HepG2 (cell line): ENCODE measurements at regions not wholly inside any gene's neighbourhood (a gene's known extent, or its start where the extent isn't known, plus 50 kb on each side); places are given as distances from the start of the nearest gene placed in this dataset.

Source experiments
- HNF4G ChIP-seq, 2 experiments: sonication (generic) in 1 of 2; formaldehyde crosslinking in 1 of 2; IDR thresholded peaks; 2 replicates each; pipeline versions ENCODE4 v1.4.0 to v1.6.1; 2011 to 2020; ENCODE audit warnings: borderline replicate concordance in 2 of 2, low read depth in 2 of 2, mild to moderate bottlenecking in 2 of 2, low read length in 1 of 2, missing genetic modification reagents in 1 of 2, moderate library complexity in 1 of 2
- HNRNPL ChIP-seq: fragments of 200-400 bp; formaldehyde crosslinking; IDR thresholded peaks from 2 replicates; pipeline ENCODE4 v1.6.1; 2017; ENCODE audit warnings: mild to moderate bottlenecking, low read depth, low read length
- HOXA3 ChIP-seq: sonication (generic); formaldehyde crosslinking; IDR thresholded peaks from 2 replicates; pipeline ENCODE4 v1.5.0; 2020; ENCODE audit warnings: missing genetic modification reagents
- STAT6 ChIP-seq: sonication (generic); formaldehyde crosslinking; IDR thresholded peaks from 2 replicates; pipeline ENCODE4 v1.4.0; 2020; ENCODE audit warnings: missing genetic modification reagents, mild to moderate bottlenecking, borderline replicate concordance
- THAP9 ChIP-seq: sonication (generic); formaldehyde crosslinking; IDR thresholded peaks from 2 replicates; pipeline ENCODE4; 2020; ENCODE audit warnings: missing genetic modification reagents, mild to moderate bottlenecking, borderline replicate concordance
- THRA ChIP-seq: sonication (generic); formaldehyde crosslinking; IDR thresholded peaks from 2 replicates; pipeline ENCODE4 v1.4.0; 2020; ENCODE audit warnings: missing genetic modification reagents, borderline replicate concordance
- ZFP1 ChIP-seq: IDR thresholded peaks from 2 replicates; pipeline ENCODE4 v1.6.1; 2016
- ZNF12 ChIP-seq: sonication (generic); formaldehyde crosslinking; IDR thresholded peaks from 2 replicates; pipeline ENCODE4 v1.5.0; 2020; ENCODE audit warnings: missing genetic modification reagents
- ZNF331 ChIP-seq: sonication (generic); formaldehyde crosslinking; IDR thresholded peaks from 2 replicates; pipeline ENCODE4 v1.4.0; 2020; ENCODE audit warnings: missing genetic modification reagents
- TF ChIP-seq, protein P1 (sequence below): sonication (generic); formaldehyde crosslinking; IDR thresholded peaks from 2 replicates; pipeline ENCODE4 v1.4.0; 2020; ENCODE audit warnings: missing genetic modification reagents, borderline replicate concordance
- TF ChIP-seq, protein P2 (sequence below): IDR thresholded peaks from 2 replicates; pipeline ENCODE4 v1.6.1; 2016; ENCODE audit warnings: mild to moderate bottlenecking
- TF ChIP-seq, protein P3 (sequence below), 2 experiments: sonication (generic) in 1 of 2; formaldehyde crosslinking in 1 of 2; IDR thresholded peaks; 2 replicates each; pipeline versions ENCODE4 v1.5.1 to v1.6.1; 2011 to 2020; ENCODE audit warnings: borderline replicate concordance in 1 of 2, low read depth in 1 of 2, low read length in 1 of 2, mild to moderate bottlenecking in 1 of 2, missing genetic modification reagents in 1 of 2, moderate library complexity in 1 of 2

DNA sequence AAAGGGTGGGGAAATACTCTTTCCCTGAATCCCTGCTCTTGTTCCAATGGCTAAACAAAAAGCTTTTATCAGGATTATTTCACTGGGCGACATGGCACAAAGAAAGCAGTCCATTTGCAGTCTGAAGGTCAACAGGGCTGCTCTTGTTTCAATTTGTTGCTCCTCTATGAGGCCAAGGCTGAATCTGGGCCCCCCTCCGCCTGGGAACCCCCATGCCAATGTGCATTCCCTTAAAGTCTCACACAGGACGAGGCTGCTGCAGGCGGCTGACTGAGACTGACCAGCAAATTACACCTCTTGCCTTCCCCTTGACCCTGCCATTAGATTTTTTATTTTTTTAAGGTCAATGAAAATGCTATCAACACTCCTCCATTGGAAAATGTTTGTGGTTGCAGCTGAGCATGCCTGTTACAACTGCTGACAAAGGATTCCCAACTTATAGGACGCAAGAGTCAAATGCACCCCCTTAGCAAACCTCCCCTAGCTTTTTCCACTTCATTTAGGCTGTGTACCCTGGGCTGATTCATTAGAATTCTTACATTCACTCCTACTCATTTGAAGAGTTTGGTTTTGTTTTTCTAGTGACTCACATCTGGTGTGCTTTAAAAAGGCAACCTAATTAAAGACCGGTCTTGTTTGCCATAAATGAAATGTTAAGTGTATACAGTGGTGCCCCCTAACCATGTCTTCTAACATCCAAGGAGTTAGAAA is 60.8 kb upstream of the ARHGEF3 start (continued):
- peak; percentile 48 for TF ChIP-seq ZNF331 (CRISPR knock-in tag)
- no peak for TF ChIP-seq THAP9 (CRISPR knock-in tag)
- TF ChIP-seq, protein P1, sequence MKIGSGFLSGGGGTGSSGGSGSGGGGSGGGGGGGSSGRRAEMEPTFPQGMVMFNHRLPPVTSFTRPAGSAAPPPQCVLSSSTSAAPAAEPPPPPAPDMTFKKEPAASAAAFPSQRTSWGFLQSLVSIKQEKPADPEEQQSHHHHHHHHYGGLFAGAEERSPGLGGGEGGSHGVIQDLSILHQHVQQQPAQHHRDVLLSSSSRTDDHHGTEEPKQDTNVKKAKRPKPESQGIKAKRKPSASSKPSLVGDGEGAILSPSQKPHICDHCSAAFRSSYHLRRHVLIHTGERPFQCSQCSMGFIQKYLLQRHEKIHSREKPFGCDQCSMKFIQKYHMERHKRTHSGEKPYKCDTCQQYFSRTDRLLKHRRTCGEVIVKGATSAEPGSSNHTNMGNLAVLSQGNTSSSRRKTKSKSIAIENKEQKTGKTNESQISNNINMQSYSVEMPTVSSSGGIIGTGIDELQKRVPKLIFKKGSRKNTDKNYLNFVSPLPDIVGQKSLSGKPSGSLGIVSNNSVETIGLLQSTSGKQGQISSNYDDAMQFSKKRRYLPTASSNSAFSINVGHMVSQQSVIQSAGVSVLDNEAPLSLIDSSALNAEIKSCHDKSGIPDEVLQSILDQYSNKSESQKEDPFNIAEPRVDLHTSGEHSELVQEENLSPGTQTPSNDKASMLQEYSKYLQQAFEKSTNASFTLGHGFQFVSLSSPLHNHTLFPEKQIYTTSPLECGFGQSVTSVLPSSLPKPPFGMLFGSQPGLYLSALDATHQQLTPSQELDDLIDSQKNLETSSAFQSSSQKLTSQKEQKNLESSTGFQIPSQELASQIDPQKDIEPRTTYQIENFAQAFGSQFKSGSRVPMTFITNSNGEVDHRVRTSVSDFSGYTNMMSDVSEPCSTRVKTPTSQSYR, result 0 out of 2 replicates have a peak, but pooled peaks have one; percentile 17
- TF ChIP-seq HNF4G (IDR thresholded peaks at IDR 0.05; ENCODE audit: borderline replicate concordance, low read depth, low read length), result peak; percentile 46; the same call in 1 of the 2 replicates
- TF ChIP-seq HNF4G (CRISPR knock-in tag; IDR thresholded peaks at IDR 0.05; ENCODE audit: borderline replicate concordance, low read depth), result no peak
- peak; percentile 41; the same call in 1 of the 2 replicates for TF ChIP-seq THRA (CRISPR knock-in tag)
- peak; percentile 75 for TF ChIP-seq ZNF12 (CRISPR knock-in tag)
- TF ChIP-seq HNRNPL, result no peak
- TF ChIP-seq, protein P2, sequence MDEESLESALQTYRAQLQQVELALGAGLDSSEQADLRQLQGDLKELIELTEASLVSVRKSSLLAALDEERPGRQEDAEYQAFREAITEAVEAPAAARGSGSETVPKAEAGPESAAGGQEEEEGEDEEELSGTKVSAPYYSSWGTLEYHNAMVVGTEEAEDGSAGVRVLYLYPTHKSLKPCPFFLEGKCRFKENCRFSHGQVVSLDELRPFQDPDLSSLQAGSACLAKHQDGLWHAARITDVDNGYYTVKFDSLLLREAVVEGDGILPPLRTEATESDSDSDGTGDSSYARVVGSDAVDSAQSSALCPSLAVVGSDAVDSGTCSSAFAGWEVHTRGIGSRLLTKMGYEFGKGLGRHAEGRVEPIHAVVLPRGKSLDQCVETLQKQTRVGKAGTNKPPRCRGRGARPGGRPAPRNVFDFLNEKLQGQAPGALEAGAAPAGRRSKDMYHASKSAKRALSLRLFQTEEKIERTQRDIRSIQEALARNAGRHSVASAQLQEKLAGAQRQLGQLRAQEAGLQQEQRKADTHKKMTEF (CRISPR knock-in tag), result 0 out of 2 replicates have a peak, but pooled peaks have one; percentile 16
- TF ChIP-seq, protein P3, sequence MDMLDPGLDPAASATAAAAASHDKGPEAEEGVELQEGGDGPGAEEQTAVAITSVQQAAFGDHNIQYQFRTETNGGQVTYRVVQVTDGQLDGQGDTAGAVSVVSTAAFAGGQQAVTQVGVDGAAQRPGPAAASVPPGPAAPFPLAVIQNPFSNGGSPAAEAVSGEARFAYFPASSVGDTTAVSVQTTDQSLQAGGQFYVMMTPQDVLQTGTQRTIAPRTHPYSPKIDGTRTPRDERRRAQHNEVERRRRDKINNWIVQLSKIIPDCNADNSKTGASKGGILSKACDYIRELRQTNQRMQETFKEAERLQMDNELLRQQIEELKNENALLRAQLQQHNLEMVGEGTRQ (IDR thresholded peaks at IDR 0.05; ENCODE audit: low read depth, low read length), result no peak
- TF ChIP-seq, protein P3 (CRISPR knock-in tag; IDR thresholded peaks at IDR 0.05; ENCODE audit: borderline replicate concordance), result no peak
- no peak for TF ChIP-seq STAT6 (CRISPR knock-in tag)
- peak; percentile 31; the same call in 1 of the 2 replicates for TF ChIP-seq HOXA3
- TF ChIP-seq ZFP1 (CRISPR knock-in tag), result 0 out of 2 replicates have a peak, but pooled peaks have one; percentile 23
